ENCODE measurements at regions not wholly inside any gene's neighbourhood (a gene's known extent, or its start where the extent isn't known, plus 50 kb on each side); places are given as distances from the start of the nearest gene placed in this dataset.

GRCh38 chr14:71725922-71726579, 206.2 kb upstream of the RGS6 start:
- no peak for DNase-seq

GRCh38 chr14:71726580-71727021, 205.6 kb upstream of the RGS6 start:
- DNase-seq = no peak

GRCh38 chr14:71728386-71728785, 203.8 kb upstream of the RGS6 start:
- no peak for DNase-seq

- no peak for DNase-seq
These were observed 202.6 kb upstream of the RGS6 start for GRCh38 chr14:71729596-71729995.

GRCh38 chr14:71730471-71730870, 201.8 kb upstream of the RGS6 start:
- no peak for DNase-seq

GRCh38 chr14:71731096-71731495, 201.1 kb upstream of the RGS6 start:
- DNase-seq = no peak

GRCh38 chr14:71733210-71733883, 198.9 kb upstream of the RGS6 start:
- no peak for DNase-seq

- DNase-seq = no peak
These were observed 198.2 kb upstream of the RGS6 start for GRCh38 chr14:71734076-71734475.

- DNase-seq = no peak
These were observed 197.3 kb upstream of the RGS6 start for GRCh38 chr14:71734885-71735284.

GRCh38 chr14:71737760-71738159, 194.5 kb upstream of the RGS6 start:
- no peak for DNase-seq

GRCh38 chr14:71739273-71739990, 192.8 kb upstream of the RGS6 start:
- DNase-seq = no peak

- DNase-seq = no peak
These were observed 191.0 kb upstream of the RGS6 start for GRCh38 chr14:71741241-71741640.

GRCh38 chr14:71742485-71742884, 189.7 kb upstream of the RGS6 start:
- DNase-seq = no peak

- DNase-seq = no peak
These were observed 187.2 kb upstream of the RGS6 start for GRCh38 chr14:71745072-71745471.

- DNase-seq = no peak
These were observed 184.0 kb upstream of the RGS6 start for GRCh38 chr14:71748196-71748595.

- no peak for DNase-seq
These were observed 182.5 kb upstream of the RGS6 start for GRCh38 chr14:71749613-71750238.

- DNase-seq = no peak
These were observed 181.0 kb upstream of the RGS6 start for GRCh38 chr14:71751264-71751663.

GRCh38 chr14:71752111-71752738, 180.0 kb upstream of the RGS6 start:
- DNase-seq = no peak

GRCh38 chr14:71753126-71753830, 179.0 kb upstream of the RGS6 start:
- DNase-seq = peak; percentile 73 to 78

- no peak for DNase-seq
These were observed 178.3 kb upstream of the RGS6 start for GRCh38 chr14:71753976-71754375.

- DNase-seq = no peak
These were observed 177.7 kb upstream of the RGS6 start for GRCh38 chr14:71754422-71755095.

All from activated CD4-positive, alpha-beta T cell treated with anti-CD3 and anti-CD28 coated beads, Interleukin-2, amount 50 U/mL, for 48 hours (primary cell).